Activated B cell treated with CpG ODN at 0.5 μM for 24 hours (primary cell): ENCODE measurements at regions not wholly inside any gene's neighbourhood (a gene's known extent, or its start where the extent isn't known, plus 50 kb on each side); places are given as distances from the start of the nearest gene placed in this dataset.

Experiments
- ATAC-seq: fragments of 200-7000 bp; cut with Tn5 transposase; one replicate; pipeline ENCODE4 v1.10.0; 2021; ENCODE audit warnings: low read depth, mild to moderate bottlenecking, moderate library complexity
- CTCF ChIA-PET: fragments of 350-600 bp; sonication (Branson Sonifier 250); formaldehyde crosslinking; loops from one replicate; lab custom pipeline; 2021; ENCODE audit warnings: antibody characterized with exemption; lab: Charles Lee
- POLR2A ChIA-PET: fragments of 350-600 bp; sonication (Branson Sonifier 250); formaldehyde crosslinking; loops from one replicate; lab custom pipeline; 2021; ENCODE audit warnings: antibody characterized with exemption; lab: Charles Lee
- DNase-seq: peaks from one replicate; pipeline ENCODE4 v3.0.0; 2022
- H3K27ac Mint-ChIP-seq: one replicate; pipeline ENCODE4 v1.8.0; 2020; ENCODE audit warnings: mixed read lengths
- H3K27me3 Mint-ChIP-seq: one replicate; pipeline ENCODE4 v1.8.0; 2021; ENCODE audit warnings: mixed read lengths
- H3K36me3 Mint-ChIP-seq: one replicate; pipeline ENCODE4 v1.8.0; 2021; ENCODE audit warnings: low read depth, mixed read lengths
- H3K4me1 Mint-ChIP-seq: one replicate; pipeline ENCODE4 v1.8.0; 2021; ENCODE audit warnings: mixed read lengths
- H3K4me3 Mint-ChIP-seq: one replicate; pipeline ENCODE4 v1.8.0; 2020; ENCODE audit warnings: mild to moderate bottlenecking, mixed read lengths
- H3K9me3 Mint-ChIP-seq: one replicate; pipeline ENCODE4 v1.8.0; 2020; ENCODE audit warnings: mixed read lengths
- intact Hi-C: fragments of 100-400 bp; cut with micrococcal nuclease; formaldehyde crosslinking; loops from one replicate; pipeline ENCODE4 v1.15.1; 2024
- TF ChIP-seq, protein P1 (sequence below): fragments of 200-600 bp; IDR thresholded peaks from one replicate; pipeline ENCODE4 v1.8.0; 2022; ENCODE audit warnings: antibody characterized with exemption, mild to moderate bottlenecking

DNA sequence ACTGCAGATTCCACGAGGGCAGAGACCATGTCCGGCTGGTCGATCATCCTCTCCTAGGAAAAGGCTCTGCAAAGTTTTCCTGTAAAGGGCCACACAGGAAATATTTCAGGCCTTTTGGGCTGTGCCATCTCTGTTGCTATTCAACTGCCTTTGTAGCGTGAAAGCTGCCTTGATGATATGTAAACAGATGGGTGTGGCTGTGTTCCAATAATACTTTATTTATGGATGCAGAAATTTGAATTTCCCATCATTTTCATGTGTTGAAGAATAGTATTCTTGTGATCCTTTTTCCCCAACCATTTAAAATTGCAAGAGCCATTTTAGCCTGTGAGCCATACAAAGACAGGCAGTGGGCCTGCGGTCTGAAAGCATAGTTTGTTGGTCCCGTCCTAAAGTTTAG lies 950.7 kb upstream of the RBFOX1 start:
- Mint-ChIP-seq H3K4me3 (no peak overlapping the region), H3K4me1 (no peaks in the 10 kb centered on the region), H3K36me3 (no peaks in the 10 kb centered on the region), H3K9me3 (peaks cover 2% of the 10 kb centered on the region), H3K27ac (no peak overlapping the region), H3K27me3 (no peaks in the 10 kb centered on the region)
- no peak for ATAC-seq
- ChIA-PET CTCF (no interaction called here), POLR2A (no interaction called here)
- intact Hi-C loops = no loop called here
- TF ChIP-seq, protein P1, sequence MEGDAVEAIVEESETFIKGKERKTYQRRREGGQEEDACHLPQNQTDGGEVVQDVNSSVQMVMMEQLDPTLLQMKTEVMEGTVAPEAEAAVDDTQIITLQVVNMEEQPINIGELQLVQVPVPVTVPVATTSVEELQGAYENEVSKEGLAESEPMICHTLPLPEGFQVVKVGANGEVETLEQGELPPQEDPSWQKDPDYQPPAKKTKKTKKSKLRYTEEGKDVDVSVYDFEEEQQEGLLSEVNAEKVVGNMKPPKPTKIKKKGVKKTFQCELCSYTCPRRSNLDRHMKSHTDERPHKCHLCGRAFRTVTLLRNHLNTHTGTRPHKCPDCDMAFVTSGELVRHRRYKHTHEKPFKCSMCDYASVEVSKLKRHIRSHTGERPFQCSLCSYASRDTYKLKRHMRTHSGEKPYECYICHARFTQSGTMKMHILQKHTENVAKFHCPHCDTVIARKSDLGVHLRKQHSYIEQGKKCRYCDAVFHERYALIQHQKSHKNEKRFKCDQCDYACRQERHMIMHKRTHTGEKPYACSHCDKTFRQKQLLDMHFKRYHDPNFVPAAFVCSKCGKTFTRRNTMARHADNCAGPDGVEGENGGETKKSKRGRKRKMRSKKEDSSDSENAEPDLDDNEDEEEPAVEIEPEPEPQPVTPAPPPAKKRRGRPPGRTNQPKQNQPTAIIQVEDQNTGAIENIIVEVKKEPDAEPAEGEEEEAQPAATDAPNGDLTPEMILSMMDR = no peak
- no peak for DNase-seq

DNA sequence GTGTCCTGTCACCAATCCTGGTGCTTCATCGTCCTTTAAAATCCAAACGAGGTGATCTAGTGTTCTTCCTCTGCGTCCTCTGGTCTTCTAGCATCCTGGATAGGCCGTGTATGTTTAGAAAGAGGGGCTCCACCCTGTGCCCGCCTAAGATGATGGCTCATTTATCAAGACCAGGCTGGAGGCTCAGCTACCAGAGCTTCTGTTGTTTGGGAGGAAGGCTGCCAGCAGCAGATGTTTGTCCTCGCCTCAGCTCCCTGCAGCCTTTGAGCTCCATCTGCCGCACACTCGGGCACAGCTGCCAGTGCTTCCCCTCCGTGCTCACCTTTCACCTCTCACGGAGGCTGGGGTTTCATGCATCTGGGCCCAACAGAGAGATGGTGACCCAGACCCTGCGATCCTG lies 954.7 kb upstream of the RBFOX1 start:
- Mint-ChIP-seq H3K9me3 (no peaks in the 10 kb centered on the region), H3K27me3 (no peaks in the 10 kb centered on the region), H3K36me3 (no peaks in the 10 kb centered on the region), H3K4me1 (no peaks in the 10 kb centered on the region), H3K27ac (no peak overlapping the region), H3K4me3 (no peak overlapping the region)
- ATAC-seq (no peak), DNase-seq (no peak)
- POLR2A ChIA-PET = no interaction called here
- intact Hi-C loops = no loop called here
- TF ChIP-seq, protein P1 = no peak
- CTCF ChIA-PET = no interaction called here

DNA sequence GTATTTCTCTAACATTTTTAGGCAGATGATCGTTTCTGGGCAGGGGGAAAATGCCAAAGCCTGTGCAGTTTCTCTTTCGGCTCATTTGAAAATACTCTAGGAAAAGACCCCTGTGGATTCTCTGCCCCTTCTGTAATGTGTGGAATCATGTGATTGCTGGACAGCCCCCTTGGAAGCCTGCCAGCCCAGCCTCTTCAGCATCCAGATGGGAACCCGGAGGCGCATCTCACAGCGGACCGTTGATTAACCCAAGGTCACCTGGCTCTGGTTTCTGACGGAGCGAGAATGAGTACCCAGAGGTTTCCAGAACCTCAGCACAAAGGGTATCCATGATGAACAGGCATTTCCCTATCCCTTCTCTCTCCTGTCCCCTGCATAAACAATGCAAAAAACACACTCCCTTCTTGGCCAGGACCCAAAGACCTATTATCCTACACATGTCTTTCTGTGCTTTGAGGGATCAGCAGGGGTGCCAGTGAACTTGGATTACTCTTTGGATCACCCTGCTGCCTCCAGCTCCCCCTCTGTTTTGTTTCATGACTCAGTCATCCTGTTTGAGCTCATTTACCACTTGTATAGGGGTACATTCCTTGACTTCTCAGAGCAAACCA lies 957.1 kb upstream of the RBFOX1 start:
- Mint-ChIP-seq H3K9me3 (no peaks in the 10 kb centered on the region), H3K27me3 (no peaks in the 10 kb centered on the region), H3K4me1 (no peaks in the 10 kb centered on the region), H3K36me3 (no peaks in the 10 kb centered on the region), H3K27ac (no peak overlapping the region), H3K4me3 (no peak overlapping the region)
- DNase-seq (no peak), ATAC-seq (no peak)
- TF ChIP-seq, protein P1 = no peak
- CTCF ChIA-PET = no interaction called here
- POLR2A ChIA-PET = no interaction called here
- intact Hi-C loops = no loop called here

DNA sequence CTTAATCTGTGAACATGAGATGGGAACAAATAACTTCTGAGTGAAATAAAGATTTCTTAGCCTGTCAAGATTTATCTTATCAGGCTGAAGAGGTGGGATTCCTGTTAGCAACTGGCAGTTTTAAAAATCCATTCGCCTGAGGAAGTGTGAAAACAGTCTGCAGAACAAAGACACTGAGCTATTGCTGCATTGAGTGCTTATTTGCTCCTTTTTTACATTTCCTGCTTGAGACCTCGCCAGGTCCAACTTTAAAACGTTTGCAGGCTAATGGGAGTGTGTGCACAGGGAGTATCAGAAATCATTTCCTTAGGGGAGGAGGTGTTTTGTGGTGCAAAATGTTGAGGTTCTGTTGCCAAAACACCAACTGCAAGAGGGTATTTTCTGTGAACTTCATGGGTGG lies 957.8 kb upstream of the RBFOX1 start:
- Mint-ChIP-seq H3K27ac (no peak overlapping the region), H3K4me1 (no peaks in the 10 kb centered on the region), H3K27me3 (no peaks in the 10 kb centered on the region), H3K9me3 (no peaks in the 10 kb centered on the region), H3K4me3 (no peak overlapping the region), H3K36me3 (no peaks in the 10 kb centered on the region)
- TF ChIP-seq, protein P1 = no peak
- intact Hi-C loops = no loop called here
- ChIA-PET POLR2A (no interaction called here), CTCF (no interaction called here)
- DNase-seq (no peak), ATAC-seq (no peak)

DNA sequence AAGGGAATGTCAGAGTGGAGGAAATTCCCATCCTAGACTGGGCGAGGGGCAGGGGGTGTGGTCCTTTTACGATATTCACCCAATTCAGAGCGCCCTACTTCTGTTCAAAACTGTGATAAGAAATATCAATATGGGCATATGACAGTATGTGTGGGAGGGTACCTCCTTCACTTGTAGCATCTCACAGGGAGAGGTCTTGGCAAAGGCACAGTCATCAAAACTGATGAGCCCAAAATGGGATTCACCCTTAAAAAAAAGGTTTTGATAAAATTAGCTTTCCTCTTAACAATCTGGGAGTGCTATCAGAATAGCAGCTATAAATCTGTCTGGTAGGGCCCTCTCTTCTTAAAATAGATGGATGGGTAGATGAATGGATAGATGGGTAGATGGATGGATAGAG lies 967.8 kb upstream of the RBFOX1 start:
- intact Hi-C loops = no loop called here
- Mint-ChIP-seq H3K27ac (no peak overlapping the region), H3K36me3 (no peaks in the 10 kb centered on the region), H3K4me3 (no peak overlapping the region), H3K9me3 (peaks cover 4% of the 10 kb centered on the region), H3K27me3 (no peaks in the 10 kb centered on the region), H3K4me1 (no peaks in the 10 kb centered on the region)
- no peak for ATAC-seq
- POLR2A ChIA-PET = no interaction called here
- no peak for DNase-seq
- CTCF ChIA-PET = no interaction called here
- TF ChIP-seq, protein P1 = no peak
